HG02981 (cell line): ENCODE measurements at regions not wholly inside any gene's neighbourhood (a gene's known extent, or its start where the extent isn't known, plus 50 kb on each side); places are given as distances from the start of the nearest gene placed in this dataset.
"Not testable (repeated sequence)": the region's sequence is repeated elsewhere in the genome, so short reads cannot be mapped to it uniquely, and the experiment has no call there.

Source experiments
- ATAC-seq: cut with Tn5 transposase; IDR thresholded peaks from one replicate; pipeline ENCODE4 v1.9.1; 2021; ENCODE audit warnings: mild to moderate bottlenecking, moderate library complexity; ENCODE audit not compliant: unreplicated experiment

DNA sequence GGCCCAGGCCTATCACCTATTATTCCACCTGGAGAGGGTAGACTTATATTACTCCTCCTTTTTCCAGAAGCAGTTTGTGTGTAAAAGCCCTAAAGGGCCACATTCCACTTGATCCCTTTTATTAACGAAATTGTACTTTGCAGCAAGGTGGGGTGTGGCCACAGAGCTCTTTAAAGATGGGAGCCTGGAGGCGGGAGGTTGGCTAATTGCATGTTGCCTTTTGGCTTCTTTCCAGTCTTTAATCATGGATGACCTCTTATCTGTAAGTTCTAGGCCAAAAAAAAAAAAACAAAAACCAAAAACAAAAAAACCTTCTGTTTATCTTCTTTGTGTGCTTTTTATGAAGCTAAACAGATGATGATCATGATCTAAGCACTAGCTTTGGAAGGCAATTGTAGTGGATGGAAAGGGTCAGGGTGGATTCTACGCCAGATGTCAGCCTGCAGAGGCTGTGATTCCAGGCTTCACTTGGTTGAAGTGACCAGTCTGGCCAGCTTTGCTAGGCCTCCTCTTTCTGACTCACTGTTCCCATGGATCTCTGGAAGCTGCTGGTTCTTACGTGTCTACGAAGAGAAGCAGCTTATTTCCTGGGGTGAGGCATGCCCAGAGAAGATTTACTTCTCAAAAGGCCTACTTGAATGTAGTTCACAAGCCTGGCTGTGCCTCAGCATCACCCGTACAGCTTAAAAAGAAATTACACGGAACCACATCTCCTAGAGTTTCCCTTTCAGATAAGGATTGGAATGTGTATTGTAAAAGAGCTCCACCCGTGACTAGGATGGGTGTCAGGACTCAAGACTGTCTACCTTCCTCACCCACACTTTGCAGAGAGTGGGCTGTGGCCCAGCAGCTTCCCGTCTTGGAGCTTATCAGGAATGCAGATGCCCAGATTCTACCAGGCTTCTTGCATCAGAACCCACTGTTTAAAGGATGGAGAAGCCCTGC is 330.9 kb upstream of the C2CD4B start:
- no peak for ATAC-seq

DNA sequence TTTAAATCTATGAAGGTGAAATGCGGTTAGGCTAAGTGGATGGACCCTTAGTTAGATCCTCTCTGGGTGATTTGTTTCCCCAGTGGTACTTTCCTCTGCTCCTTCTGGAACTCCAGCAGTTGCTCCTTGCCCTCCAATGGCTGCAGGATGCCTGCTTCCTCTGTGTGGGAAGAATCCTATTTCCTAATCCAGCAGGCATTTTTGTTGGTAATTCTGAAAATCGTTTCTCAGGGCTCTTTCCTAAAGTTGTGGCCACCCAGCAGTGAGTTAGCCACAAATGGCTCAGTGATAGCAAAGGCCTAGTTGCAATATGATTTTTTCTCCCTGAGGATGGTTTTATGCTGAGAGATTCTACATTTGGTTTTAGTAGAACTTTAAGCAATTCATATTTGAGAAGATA is 332.3 kb upstream of the C2CD4B start:
- no peak for ATAC-seq

GRCh38 chr15:62498278-62498677 is 333.2 kb upstream of the C2CD4B start:
- ATAC-seq: no peak

- ATAC-seq: no peak
These were observed 333.6 kb upstream of the C2CD4B start for GRCh38 chr15:62498712-62499111.

DNA sequence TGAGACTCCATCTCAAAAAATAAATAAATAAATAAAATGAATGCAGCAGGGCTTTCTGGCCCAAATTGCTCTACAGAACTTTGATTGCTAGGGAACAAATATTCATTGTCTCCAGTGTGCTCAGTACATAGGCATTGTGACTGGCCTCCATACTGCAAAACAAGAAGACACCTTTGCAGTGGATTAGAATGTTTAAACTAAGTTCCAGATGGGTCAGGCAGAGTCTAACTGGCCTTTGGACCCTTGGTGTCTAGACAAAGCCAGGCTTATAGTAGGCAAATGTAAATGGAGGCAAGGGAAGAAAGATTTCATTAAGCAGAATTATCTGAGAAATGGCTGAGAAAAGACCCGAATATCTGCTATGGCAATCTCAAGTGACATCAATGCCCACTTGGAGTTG is 335.2 kb upstream of the C2CD4B start:
- ATAC-seq: no peak

DNA sequence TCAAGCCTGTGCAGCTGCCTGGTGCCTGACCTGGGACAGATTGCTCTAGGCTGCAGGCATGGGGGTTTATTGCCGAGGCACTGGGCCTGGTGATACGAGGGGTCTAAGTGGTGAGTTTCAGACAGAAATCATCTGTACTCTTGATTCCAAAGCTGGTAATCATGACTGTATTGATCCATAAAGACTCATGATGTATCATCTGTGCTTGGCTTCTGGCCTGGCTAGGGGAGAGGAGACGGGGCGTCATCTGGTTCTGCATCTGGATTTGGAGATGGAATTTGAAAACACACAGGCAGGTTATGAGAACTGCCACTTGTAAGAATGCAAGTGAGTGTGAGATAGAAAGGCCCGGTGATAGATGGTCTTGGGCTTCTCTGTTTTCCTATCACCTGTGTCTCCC is 337.4 kb upstream of the C2CD4B start:
- no peak for ATAC-seq

DNA sequence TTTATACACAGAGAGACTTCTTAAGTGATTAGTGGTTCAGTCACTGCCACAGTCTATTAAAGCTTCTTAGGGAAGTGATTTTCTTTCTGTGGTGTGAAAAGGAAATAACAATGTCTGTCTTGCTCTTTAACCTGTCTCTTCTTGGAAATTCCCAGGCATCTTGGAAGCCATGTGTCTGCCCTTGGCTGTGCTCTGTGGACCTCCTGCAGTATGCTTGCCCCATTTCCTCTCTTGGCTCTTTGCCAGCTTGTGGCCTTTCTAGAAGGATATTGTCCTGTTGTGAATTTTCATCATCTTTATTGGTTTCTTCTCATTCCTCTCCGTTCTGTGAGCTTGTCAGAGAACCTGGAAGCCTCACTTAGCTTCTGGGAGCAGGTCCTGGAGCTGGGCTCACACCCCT is 338.4 kb upstream of the C2CD4B start:
- ATAC-seq: no peak

- no peak for ATAC-seq
These were observed 340.7 kb upstream of the C2CD4B start for GRCh38 chr15:62505762-62506161.

DNA sequence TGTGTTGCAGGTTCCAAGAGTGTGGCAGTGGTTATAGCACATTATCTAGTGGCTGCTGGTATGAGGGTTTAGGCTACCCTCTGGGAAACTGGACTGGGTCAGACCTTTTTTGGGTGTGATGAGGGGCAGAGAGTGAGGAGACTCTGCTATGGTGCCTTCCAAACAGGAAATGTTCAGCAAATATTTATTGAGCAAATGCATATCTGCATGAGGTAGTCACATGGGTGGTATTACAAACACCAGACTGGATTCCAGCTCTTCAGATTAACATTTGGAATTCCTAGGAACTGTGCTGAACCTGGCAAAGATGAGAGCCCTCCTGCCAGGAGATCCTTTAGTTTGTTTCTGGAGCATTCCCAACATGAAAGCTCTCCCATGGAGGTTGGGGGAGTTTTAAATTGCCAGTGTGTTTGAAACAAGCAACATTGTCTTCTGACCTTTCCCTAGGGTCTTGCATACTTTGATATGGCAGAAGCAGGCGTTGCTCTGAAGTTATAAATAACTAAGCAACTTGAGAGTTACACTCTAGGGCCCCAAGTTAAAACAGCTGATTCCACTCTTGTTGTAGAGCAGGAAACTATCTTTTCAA is 341.2 kb upstream of the C2CD4B start:
- no peak for ATAC-seq

- no peak for ATAC-seq
These were observed 344.4 kb upstream of the C2CD4B start for GRCh38 chr15:62509395-62509958.

- ATAC-seq: no peak
These were observed 345.7 kb upstream of the C2CD4B start for GRCh38 chr15:62510791-62511190.

- ATAC-seq: no peak
These were observed 347.8 kb upstream of the C2CD4B start for GRCh38 chr15:62512904-62513303.

DNA sequence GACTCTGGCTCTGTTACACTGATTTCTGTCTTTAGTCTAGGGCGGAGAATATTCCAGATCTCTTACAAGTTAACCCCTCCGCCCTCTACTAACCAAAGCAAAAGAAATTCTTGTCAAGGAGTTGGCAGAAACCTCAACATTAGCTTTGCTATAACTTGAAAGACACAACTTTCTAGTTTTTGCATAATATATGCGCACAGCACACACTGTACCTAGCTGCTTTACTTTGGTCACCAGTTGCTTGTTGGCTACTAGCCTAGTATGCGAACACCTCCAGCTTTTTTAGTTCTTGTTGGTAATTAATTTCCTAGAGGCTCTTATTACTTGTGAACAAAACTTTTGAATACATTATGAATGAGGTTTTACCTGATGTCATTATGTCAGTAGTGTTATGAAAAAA is 348.8 kb upstream of the C2CD4B start:
- no peak for ATAC-seq

DNA sequence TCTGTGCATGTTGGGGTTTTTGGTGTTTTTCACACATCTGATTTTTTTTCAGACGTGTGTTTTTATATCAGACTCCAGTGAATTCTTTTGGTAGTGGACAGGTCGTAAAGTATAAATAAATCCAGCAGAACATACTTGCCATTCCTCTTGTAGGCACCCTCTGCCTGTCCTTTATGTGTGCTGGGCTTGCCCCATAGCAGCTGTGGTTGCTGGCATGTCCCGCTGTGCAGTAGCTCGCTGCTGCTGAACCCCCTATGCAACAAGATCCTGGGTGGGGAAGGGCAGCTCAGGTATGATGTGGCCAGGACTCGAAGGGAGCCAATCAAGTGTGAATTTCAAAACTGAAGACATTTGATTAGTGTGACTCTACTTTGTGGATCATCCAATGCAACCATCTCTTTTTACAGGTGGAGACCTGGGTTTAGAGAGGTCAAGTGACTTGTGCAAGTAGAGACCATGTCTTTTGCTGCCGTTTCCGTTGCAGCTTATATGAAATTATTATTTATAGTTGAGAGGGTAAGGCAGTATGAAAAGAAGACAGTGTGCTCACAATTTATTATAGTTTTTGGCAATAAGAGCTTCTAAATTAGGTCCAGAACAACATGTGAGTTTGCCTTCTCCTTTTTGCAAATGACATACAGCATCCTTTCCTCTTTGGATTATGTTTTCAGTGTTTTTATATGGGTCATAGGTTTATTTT is 350.8 kb upstream of the C2CD4B start:
- no peak for ATAC-seq

DNA sequence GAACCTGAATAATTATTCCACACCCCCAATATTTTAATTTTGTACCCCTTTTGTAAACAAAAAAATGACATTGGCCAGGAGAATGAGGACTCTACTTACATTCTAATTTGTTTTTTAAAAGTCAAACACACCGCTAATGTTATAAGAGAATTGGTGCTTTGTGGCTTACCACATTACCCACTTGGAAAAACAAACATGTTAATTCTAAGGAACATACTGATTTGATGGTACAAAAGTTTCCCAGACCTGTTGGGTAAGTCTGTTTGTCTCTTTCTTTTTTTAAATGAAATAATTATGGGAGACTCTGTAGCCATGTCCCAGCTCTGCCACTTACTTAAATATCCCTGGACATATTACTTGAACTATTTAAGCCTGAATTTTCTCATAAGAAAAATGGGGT is 352.5 kb upstream of the C2CD4B start:
- ATAC-seq: no peak

GRCh38 chr15:62518666-62519065 is 353.6 kb upstream of the C2CD4B start:
- ATAC-seq: not testable (repeated sequence)

GRCh38 chr15:62519900-62520299 is 354.8 kb upstream of the C2CD4B start:
- no peak for ATAC-seq

- no peak for ATAC-seq
These were observed 355.8 kb upstream of the C2CD4B start for GRCh38 chr15:62520887-62521286.

DNA sequence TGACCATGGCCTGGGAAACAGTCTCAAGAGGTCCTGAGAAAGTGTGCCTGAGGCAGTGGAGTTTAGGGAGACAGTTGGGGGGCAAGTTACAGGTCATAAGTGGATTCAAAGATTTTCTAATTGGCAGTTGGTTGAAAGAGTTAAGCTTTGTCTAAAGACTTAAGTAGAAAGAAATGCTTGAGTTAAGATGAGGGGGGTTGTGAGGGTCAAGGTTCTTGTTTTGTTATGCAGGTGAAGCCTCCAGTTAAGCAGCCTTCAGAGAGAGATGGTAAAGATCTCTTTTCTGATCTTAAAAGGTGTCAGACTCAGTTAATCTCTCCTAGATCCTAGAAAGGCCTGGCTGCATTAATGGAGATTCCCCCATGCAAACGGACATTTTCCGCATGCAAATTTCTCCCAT is 356.3 kb upstream of the C2CD4B start:
- no peak for ATAC-seq

GRCh38 chr15:62524848-62525247 is 359.8 kb upstream of the C2CD4B start:
- ATAC-seq: no peak

GRCh38 chr15:62527387-62527786 is 362.3 kb upstream of the C2CD4B start:
- no peak for ATAC-seq

DNA sequence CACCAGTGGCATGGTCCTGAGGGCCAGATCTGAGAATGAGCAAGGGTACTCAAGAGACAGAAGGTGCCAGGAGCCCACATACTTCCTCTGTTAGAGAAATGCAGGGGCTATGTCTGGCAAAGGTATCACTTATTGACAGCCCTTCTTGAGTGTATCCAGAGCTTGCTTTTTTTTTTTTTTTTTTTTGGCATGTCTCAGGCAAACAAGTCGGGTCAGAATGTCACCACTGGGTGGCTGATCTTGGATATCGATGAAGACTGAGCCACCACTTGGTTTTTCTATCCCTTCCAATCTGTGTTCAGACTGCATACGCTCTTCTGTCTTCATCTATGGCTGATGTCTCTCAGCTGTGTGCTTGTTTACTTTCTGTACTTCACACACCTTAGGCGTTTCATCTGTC is 363.4 kb upstream of the C2CD4B start:
- ATAC-seq: no peak
